ENCODE measurements at regions not wholly inside any gene's neighbourhood (a gene's known extent, or its start where the extent isn't known, plus 50 kb on each side); places are given as distances from the start of the nearest gene placed in this dataset.

- no peak for TF ChIP-seq CTCF (IDR thresholded peaks at IDR 0.05)
- no peak for ATAC-seq
- no peaks in the 10 kb centered on the region for H3K4me1 ChIP-seq
- H3K27ac ChIP-seq, result no peak overlapping the region
- H3K9me3 ChIP-seq, result no peaks in the 10 kb centered on the region
- no peak for DNase-seq
- intact Hi-C loops (cut with DNase I), result no loop called here
- H3K36me3 ChIP-seq (ENCODE audit: insufficient read depth in 1 of 2, low read depth in 1 of 2), result no peaks in the 10 kb centered on the region
- H3K27me3 ChIP-seq (ENCODE audit: insufficient read depth in 3 of 3, low read length in 2 of 3), result no peaks in the 10 kb centered on the region
- no peak overlapping the region for H3K4me3 ChIP-seq
Observed at GRCh38 chr3:163266731-163267130, 1770.1 kb downstream of the OTOL1 start.

DNA sequence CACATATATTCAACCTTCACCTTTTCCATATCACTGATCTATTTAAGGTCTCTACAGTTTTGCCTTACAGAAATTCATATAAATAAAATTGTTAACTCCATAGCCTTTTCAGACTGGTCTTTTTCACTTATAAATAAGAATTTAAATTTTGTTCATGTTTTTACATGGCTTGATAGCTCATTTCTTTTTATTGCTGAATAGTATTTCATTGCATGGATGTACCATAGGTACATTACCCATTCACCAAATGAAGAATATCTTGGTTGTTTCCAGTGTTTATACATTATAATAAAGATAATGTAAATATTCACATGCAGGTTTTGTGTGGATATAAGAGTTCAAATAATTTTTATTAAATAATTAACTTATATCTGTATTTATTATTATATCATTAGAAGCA lies 1765.0 kb downstream of the OTOL1 start:
- intact Hi-C loops (cut with DNase I), result no loop called here
- Histone ChIP-seq H3K4me3 (no peak overlapping the region), H3K27ac (no peak overlapping the region), H3K4me1 (no peaks in the 10 kb centered on the region), H3K9me3 (no peaks in the 10 kb centered on the region), H3K36me3 (ENCODE audit: insufficient read depth in 1 of 2, low read depth in 1 of 2) (no peaks in the 10 kb centered on the region), H3K27me3 (ENCODE audit: insufficient read depth in 3 of 3, low read length in 2 of 3) (no peaks in the 10 kb centered on the region)
- TF ChIP-seq CTCF (IDR thresholded peaks at IDR 0.05), result no peak
- no peak for DNase-seq
- no peak for ATAC-seq

DNA sequence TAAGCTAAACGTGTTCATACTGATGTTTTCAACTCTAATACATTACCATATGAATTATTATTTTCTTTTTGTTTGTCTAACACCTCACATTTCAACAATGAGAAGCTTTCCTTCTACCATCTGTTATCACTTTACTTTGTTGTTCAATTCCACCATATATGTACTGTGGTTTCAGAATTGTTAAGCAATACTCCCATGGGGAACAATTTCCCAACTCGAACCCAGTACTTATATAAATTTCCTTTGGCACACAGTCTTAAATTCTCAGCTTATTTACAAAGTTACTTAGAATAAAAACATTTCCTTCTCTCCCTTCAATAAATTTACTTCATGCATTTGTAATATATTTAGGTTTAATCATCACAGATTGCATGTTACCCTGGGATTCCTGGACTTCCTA lies 1764.4 kb downstream of the OTOL1 start:
- no peaks in the 10 kb centered on the region for H3K4me1 ChIP-seq
- H3K9me3 ChIP-seq, result no peaks in the 10 kb centered on the region
- no peaks in the 10 kb centered on the region for H3K36me3 ChIP-seq (ENCODE audit: insufficient read depth in 1 of 2, low read depth in 1 of 2)
- intact Hi-C loops (cut with DNase I), result no loop called here
- no peaks in the 10 kb centered on the region for H3K27me3 ChIP-seq (ENCODE audit: insufficient read depth in 3 of 3, low read length in 2 of 3)
- TF ChIP-seq CTCF (IDR thresholded peaks at IDR 0.05), result no peak
- H3K27ac ChIP-seq, result no peak overlapping the region
- no peak for ATAC-seq
- no peak overlapping the region for H3K4me3 ChIP-seq
- WGBS, 3 donors, result 61 to 70% (median 65%) methylated on average over 2 of the region's 2 CpGs
- no peak for DNase-seq

DNA sequence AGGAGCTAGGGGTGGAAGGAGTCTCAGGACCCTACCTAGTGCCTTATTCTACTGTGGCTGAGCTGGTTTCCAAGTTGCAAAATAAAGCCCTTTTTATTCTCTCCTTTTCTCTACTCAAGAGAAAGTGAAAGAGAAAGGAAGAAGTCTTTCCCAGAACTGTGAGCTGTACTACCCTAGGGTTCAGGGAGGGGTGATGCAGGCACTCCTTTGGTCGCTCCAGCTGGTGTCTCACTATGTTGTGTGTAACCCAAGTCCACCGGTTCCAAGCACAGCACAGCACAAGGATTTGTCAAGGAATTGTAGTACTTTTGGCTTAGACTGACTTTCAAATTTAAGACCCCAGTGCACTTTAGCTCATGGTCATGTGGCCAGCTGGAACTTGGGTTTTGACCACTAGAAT lies 1721.7 kb downstream of the OTOL1 start:
- DNase-seq, result no peak
- WGBS, 3 donors, result 77 to 83% (median 80%) methylated on average over 2 of the region's 2 CpGs
- no peak for ATAC-seq
- Histone ChIP-seq H3K36me3 (ENCODE audit: insufficient read depth in 1 of 2, low read depth in 1 of 2) (no peaks in the 10 kb centered on the region), H3K4me3 (no peak overlapping the region), H3K4me1 (no peaks in the 10 kb centered on the region), H3K27ac (no peak overlapping the region), H3K27me3 (ENCODE audit: insufficient read depth in 3 of 3, low read length in 2 of 3) (no peaks in the 10 kb centered on the region), H3K9me3 (no peaks in the 10 kb centered on the region)
- intact Hi-C loops (cut with DNase I), result no loop called here
- TF ChIP-seq CTCF (IDR thresholded peaks at IDR 0.05), result no peak

DNA sequence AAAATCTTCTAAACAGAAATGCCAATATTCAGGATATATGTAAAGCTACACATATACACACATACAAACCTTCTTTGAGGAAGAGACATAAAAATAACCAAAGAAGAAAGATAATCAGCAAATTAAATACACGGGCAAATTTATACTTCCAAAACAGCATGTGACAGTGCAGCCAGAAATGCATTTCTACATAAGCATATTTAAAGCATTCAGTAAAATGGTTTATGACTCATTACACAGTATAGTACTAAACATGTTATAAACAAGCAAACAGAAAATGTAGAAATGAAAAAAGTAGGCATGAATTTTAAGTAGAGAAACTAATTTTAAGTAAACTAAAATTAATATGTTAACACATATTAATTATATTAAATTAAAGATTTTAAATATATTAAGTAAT lies 1717.2 kb downstream of the OTOL1 start:
- WGBS, 3 donors, result 67 to 91% (median 83%) methylated on average over 1 of the region's 1 CpG
- intact Hi-C loops (cut with DNase I), result no loop called here
- no peaks in the 10 kb centered on the region for H3K9me3 ChIP-seq
- H3K36me3 ChIP-seq (ENCODE audit: insufficient read depth in 1 of 2, low read depth in 1 of 2), result no peaks in the 10 kb centered on the region
- ATAC-seq (no peak), DNase-seq (no peak)
- H3K27me3 ChIP-seq (ENCODE audit: insufficient read depth in 3 of 3, low read length in 2 of 3), result no peaks in the 10 kb centered on the region
- H3K27ac ChIP-seq, result no peak overlapping the region
- H3K4me3 ChIP-seq, result no peak overlapping the region
- H3K4me1 ChIP-seq, result no peaks in the 10 kb centered on the region
- no peak for TF ChIP-seq CTCF (IDR thresholded peaks at IDR 0.05)

All from psoas muscle (tissue), 7 donors.